ENCODE measurements at regions not wholly inside any gene's neighbourhood (a gene's known extent, or its start where the extent isn't known, plus 50 kb on each side); places are given as distances from the start of the nearest gene placed in this dataset.
"Not testable (repeated sequence)": the region's sequence is repeated elsewhere in the genome, so short reads cannot be mapped to it uniquely, and the experiment has no call there.

- DNase-seq (no peak), ATAC-seq (no peak)
- Mint-ChIP-seq H3K27ac (no peak overlapping the region), H3K4me3 (no peak overlapping the region), H3K27me3 (no peaks in the 10 kb centered on the region), H3K9me3 (peaks cover 28% of the 10 kb centered on the region in 2 donors), H3K4me1 (no peaks in the 10 kb centered on the region)
These were observed 135.7 kb upstream of the ANXA10 start for GRCh38 chr4:167956676-167957075.

- DNase-seq (no peak), ATAC-seq (no peak)
- no peaks in the 10 kb centered on the region for H3K4me1 Mint-ChIP-seq
- H3K27me3 Mint-ChIP-seq, result no peaks in the 10 kb centered on the region
- no peak overlapping the region for H3K27ac Mint-ChIP-seq
- peaks cover 6 to 21% of the 10 kb centered on the region in 2 donors for H3K9me3 Mint-ChIP-seq
- no peak overlapping the region for H3K4me3 Mint-ChIP-seq
These were observed 127.5 kb upstream of the ANXA10 start for GRCh38 chr4:167964766-167965373.

GRCh38 chr4:167966143-167966542 is 126.2 kb upstream of the ANXA10 start:
- no peak overlapping the region for H3K4me3 Mint-ChIP-seq
- no peak overlapping the region for H3K27ac Mint-ChIP-seq
- no peak for DNase-seq
- H3K9me3 Mint-ChIP-seq, result peaks cover 7 to 20% of the 10 kb centered on the region in 2 donors
- no peaks in the 10 kb centered on the region for H3K27me3 Mint-ChIP-seq
- H3K4me1 Mint-ChIP-seq, result no peaks in the 10 kb centered on the region
- no peak for ATAC-seq

GRCh38 chr4:167973513-167973912 is 118.8 kb upstream of the ANXA10 start:
- H3K9me3 Mint-ChIP-seq, result peaks cover 36 to 55% of the 10 kb centered on the region in 2 donors

GRCh38 chr4:167985565-167985964 is 106.8 kb upstream of the ANXA10 start:
- Mint-ChIP-seq H3K9me3 (peaks cover 0 to 9% of the 10 kb centered on the region in 2 donors), H3K4me3 (no peak overlapping the region), H3K4me1 (no peaks in the 10 kb centered on the region), H3K27me3 (no peaks in the 10 kb centered on the region), H3K27ac (no peak overlapping the region)
- DNase-seq (no peak), ATAC-seq (no peak)

More at GRCh38 chr4:167973513-167973912, 118.8 kb upstream of the ANXA10 start:
- Mint-ChIP-seq H3K4me1 (no peaks in the 10 kb centered on the region), H3K27me3 (no peaks in the 10 kb centered on the region), H3K27ac (no peak overlapping the region), H3K4me3 (no peak overlapping the region)
- ATAC-seq, result no peak
- no peak for DNase-seq

DNA sequence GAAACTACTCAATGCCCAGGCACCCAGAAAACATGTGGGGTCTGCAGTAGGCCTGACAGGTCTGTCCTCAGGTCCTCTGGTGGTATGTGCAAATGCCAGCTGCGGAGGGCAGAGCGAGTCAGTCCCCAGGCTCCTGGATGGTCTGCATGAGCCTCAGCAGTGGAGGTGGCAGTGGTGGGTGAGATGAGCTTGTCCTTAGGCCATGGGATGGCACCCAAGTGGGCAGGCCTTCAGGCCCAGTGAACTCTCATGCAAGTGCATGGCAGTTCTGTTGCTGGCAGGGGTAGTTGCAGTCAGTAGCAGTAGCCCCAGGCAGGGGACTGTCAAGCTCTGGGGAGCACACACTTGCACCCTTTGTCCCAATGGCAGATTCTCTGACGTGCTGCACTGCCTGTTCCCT is 106.3 kb upstream of the ANXA10 start:
- no peak overlapping the region for H3K27ac Mint-ChIP-seq
- no peak overlapping the region for H3K4me3 Mint-ChIP-seq
- DNase-seq (no peak), ATAC-seq (no peak)
- H3K9me3 Mint-ChIP-seq, result peaks cover 0 to 9% of the 10 kb centered on the region in 2 donors
- H3K27me3 Mint-ChIP-seq, result no peaks in the 10 kb centered on the region
- no peaks in the 10 kb centered on the region for H3K4me1 Mint-ChIP-seq

GRCh38 chr4:167987285-167987684 is 105.1 kb upstream of the ANXA10 start:
- no peak overlapping the region for H3K27ac Mint-ChIP-seq
- no peaks in the 10 kb centered on the region for H3K27me3 Mint-ChIP-seq
- no peak overlapping the region for H3K4me3 Mint-ChIP-seq
- DNase-seq (no peak), ATAC-seq (no peak)
- no peaks in the 10 kb centered on the region for H3K4me1 Mint-ChIP-seq
- peaks cover 0 to 5% of the 10 kb centered on the region in 2 donors for H3K9me3 Mint-ChIP-seq

- Mint-ChIP-seq H3K4me3 (no peak overlapping the region), H3K27me3 (no peaks in the 10 kb centered on the region), H3K9me3 (peaks cover 2 to 5% of the 10 kb centered on the region in 2 donors), H3K27ac (no peak overlapping the region), H3K4me1 (no peaks in the 10 kb centered on the region)
- no peak for ATAC-seq
- DNase-seq, result no peak
These were observed 102.5 kb upstream of the ANXA10 start for GRCh38 chr4:167989815-167990214.

GRCh38 chr4:168008112-168008511 is 84.2 kb upstream of the ANXA10 start:
- not testable (repeated sequence) for ATAC-seq, H3K4me3 Mint-ChIP-seq, DNase-seq, H3K27ac Mint-ChIP-seq, H3K4me1 Mint-ChIP-seq, H3K27me3 Mint-ChIP-seq, H3K9me3 Mint-ChIP-seq

- Mint-ChIP-seq H3K4me3 (no peak overlapping the region), H3K4me1 (no peaks in the 10 kb centered on the region), H3K9me3 (peaks cover 13 to 26% of the 10 kb centered on the region in 2 donors), H3K27ac (no peak overlapping the region), H3K27me3 (no peaks in the 10 kb centered on the region)
- no peak for ATAC-seq
- DNase-seq, result no peak
These were observed 73.2 kb upstream of the ANXA10 start for GRCh38 chr4:168019019-168019651.

DNA sequence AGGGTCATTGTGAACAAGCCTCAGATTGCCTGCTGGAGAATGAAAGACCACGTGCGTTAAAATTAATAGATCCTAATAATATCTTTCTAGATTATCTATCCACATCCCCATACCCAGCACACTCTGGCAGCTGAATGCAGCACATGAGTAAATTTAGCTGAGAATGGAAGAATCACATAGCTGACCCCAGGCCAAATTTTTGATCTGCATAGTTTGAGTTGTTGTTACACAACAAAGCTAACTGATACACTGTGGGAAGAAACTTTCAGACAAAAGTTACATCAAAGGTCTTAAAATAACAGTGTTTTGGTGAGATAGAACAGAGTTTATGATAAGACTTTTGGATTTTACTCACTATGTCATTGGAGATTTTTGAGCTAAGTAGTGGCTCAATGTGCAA is 72.4 kb upstream of the ANXA10 start:
- no peaks in the 10 kb centered on the region for H3K27me3 Mint-ChIP-seq
- no peak overlapping the region for H3K4me3 Mint-ChIP-seq
- H3K27ac Mint-ChIP-seq, result no peak overlapping the region
- H3K4me1 Mint-ChIP-seq, result no peaks in the 10 kb centered on the region
- no peak for DNase-seq
- no peak for ATAC-seq
- H3K9me3 Mint-ChIP-seq, result peaks cover 13 to 27% of the 10 kb centered on the region in 2 donors

GRCh38 chr4:168021666-168022065 is 70.7 kb upstream of the ANXA10 start:
- no peak for ATAC-seq
- Mint-ChIP-seq H3K4me1 (no peaks in the 10 kb centered on the region), H3K27me3 (no peaks in the 10 kb centered on the region), H3K27ac (no peak overlapping the region), H3K4me3 (no peak overlapping the region), H3K9me3 (peaks cover 7 to 27% of the 10 kb centered on the region in 2 donors)
- DNase-seq, result no peak

- H3K9me3 Mint-ChIP-seq, result peaks cover 3 to 7% of the 10 kb centered on the region in 2 donors
- H3K27me3 Mint-ChIP-seq, result no peaks in the 10 kb centered on the region
- DNase-seq (no peak), ATAC-seq (no peak)
- H3K4me3 Mint-ChIP-seq, result no peak overlapping the region
- no peaks in the 10 kb centered on the region for H3K4me1 Mint-ChIP-seq
- no peak overlapping the region for H3K27ac Mint-ChIP-seq
These were observed 63.8 kb upstream of the ANXA10 start for GRCh38 chr4:168028568-168028967.

DNA sequence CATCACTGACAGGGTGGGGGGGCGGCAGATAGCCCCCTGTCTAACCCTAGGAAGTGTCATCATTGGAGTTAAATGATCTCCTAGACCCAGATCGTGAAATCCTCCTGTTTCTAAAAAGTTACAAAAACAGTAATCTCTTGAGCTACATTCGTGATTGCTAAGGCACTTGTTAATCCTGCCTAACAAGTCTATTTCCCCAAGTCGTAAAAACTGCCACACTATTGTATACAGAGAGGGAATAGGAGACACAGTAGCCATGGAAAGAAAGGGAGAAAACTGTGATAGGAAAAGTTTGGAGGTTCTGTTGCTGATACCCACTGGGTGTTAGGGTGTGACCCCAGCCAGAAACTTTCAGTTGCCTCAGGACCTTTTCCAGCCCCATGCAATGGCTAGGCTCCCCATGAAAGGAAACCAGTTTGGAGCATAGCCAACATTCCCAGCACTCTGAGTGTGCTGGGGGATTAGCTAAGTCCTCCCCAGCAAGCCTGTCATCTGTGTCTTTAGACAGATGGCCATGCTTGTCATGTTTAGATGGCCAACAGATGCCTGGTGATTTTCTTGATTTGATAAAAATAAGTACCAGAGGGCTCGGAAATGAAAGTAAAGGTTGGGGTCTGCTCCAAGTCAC is 63.3 kb upstream of the ANXA10 start:
- Mint-ChIP-seq H3K27me3 (no peaks in the 10 kb centered on the region), H3K27ac (no peak overlapping the region), H3K9me3 (peaks cover 0 to 2% of the 10 kb centered on the region in 2 donors), H3K4me1 (no peaks in the 10 kb centered on the region), H3K4me3 (no peak overlapping the region)
- no peak for DNase-seq
- no peak for ATAC-seq

- Mint-ChIP-seq H3K9me3 (no peaks in the 10 kb centered on the region), H3K27ac (no peak overlapping the region), H3K4me1 (no peaks in the 10 kb centered on the region), H3K27me3 (no peaks in the 10 kb centered on the region), H3K4me3 (no peak overlapping the region)
- ATAC-seq, result no peak
- DNase-seq, result no peak
These were observed 54.7 kb upstream of the ANXA10 start for GRCh38 chr4:168037676-168038075.

DNA sequence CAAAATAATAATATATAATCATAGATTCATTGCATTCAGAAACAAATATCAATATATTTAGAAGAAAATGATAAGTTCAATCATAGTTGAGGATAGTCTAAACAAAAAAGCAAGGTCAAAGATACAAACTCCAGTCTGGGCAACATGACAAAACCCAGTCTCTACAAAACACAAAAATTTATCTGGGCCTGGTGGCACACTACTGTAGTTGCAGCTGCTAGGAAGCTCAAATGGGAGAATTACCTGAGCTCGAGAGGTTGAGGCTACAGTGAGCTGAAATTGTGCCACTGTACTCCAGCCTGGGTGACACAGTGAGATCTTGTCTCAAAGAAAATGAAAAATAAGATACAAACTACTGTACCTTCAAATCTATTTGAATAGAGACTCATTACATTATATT is 52.7 kb upstream of the ANXA10 start:
- no peaks in the 10 kb centered on the region for H3K9me3 Mint-ChIP-seq
- no peak for ATAC-seq
- H3K27me3 Mint-ChIP-seq, result no peaks in the 10 kb centered on the region
- no peak overlapping the region for H3K27ac Mint-ChIP-seq
- DNase-seq, result no peak
- no peaks in the 10 kb centered on the region for H3K4me1 Mint-ChIP-seq
- no peak overlapping the region for H3K4me3 Mint-ChIP-seq

Measured in stimulated activated naive CD8-positive, alpha-beta T cell treated with anti-CD3 and anti-CD28 coated beads, Interleukin-15, amount 100 ng/mL, for 72 hours (primary cell).